HG03442 (cell line): ENCODE measurements at regions not wholly inside any gene's neighbourhood (a gene's known extent, or its start where the extent isn't known, plus 50 kb on each side); places are given as distances from the start of the nearest gene placed in this dataset.
A peak's percentile ranks its signal among the peaks of the same experiment; 100 is the strongest.
"Not testable (repeated sequence)": the region's sequence is repeated elsewhere in the genome, so short reads cannot be mapped to it uniquely, and the experiment has no call there.

Source experiments
- ATAC-seq: cut with Tn5 transposase; IDR thresholded peaks from one replicate; pipeline ENCODE4 v1.9.1; 2021; ENCODE audit warnings: mild to moderate bottlenecking, moderate library complexity; ENCODE audit not compliant: unreplicated experiment

DNA sequence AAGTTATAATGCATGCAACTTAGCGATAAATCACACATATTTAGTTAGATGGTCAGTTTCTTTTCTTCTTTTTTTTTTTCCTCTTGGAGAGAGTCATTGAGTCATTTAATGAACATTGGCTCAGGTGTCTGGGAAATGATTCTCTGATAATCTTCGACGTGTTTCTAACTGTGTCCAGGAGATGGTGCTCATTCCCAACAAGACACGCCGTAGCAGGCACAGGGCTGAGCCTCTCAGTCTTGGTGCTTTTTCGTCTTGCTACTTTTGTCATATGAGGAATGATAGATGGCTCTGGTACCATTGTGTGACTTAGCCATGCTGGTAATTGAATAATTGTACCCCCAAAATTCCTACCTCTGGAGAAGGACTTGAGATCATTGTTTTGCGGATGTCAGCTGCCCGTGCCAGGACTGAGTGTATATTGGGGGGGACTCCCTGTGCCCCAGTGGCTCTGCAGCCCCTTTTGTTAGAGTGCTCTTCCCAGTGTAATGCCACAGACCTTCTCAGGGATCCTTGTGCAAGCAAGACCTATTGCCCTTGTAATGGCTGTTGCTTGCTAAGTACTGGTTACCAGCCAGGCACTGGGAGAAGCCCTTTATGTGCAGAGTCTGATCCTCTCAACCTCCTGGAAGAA is 107.6 kb upstream of the CYRIA start:
- ATAC-seq: peak; percentile 85

DNA sequence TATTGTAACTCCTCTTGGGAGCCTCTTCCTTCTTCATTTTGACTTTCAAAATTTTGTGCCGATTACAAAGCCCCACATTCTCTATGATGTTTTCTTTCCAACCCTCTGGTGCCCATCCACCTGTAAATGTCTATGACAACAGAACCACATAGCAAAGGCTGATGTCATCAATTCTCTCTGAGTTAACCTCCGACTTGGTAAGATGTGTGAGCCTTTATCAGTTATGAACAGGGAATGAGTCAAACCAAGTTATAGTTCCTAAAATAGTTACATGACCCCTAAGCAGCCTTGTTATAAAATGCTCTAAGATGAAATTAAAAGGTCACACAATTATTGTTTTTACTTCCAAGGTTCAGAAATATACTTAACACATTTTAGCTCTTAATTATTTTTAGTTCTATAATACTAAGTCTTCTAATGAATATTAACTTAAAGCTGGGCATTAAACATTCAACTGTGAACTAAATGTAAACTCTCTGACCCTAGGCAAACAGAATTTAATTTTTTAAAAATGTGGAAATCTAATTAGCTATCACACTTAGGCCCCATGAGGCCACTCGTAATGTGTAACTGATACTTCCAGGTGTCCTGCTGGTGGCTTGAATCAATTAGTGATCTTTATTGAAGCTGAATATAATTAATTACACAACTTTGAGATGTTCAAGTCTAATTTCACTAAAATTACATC is 102.3 kb upstream of the CYRIA start:
- no peak for ATAC-seq

- no peak for ATAC-seq
Measured at GRCh38 chr2:16765356-16765755, 99.7 kb upstream of the CYRIA start.

DNA sequence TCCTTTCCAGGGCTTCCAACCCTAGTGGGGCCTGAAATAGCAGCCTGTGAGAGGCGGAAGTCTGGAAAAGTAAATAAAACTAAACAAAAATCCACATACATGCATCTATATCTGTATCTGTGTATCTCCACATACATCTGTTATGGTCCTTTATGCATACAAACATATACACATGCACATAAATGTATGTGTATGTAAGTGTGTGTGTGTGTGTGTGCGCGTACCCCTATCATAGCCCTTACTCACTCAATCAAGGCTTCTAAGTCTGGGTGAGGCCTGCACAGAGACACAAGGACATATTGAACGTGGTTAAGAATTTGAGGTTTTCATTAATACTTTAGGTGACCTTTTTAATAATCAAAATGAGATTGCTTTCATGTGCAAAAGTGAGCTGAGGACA is 98.9 kb upstream of the CYRIA start:
- no peak for ATAC-seq

- ATAC-seq: no peak
Measured at GRCh38 chr2:16763493-16763899, 97.9 kb upstream of the CYRIA start.

- no peak for ATAC-seq
Measured at GRCh38 chr2:16763056-16763455, 97.4 kb upstream of the CYRIA start.

DNA sequence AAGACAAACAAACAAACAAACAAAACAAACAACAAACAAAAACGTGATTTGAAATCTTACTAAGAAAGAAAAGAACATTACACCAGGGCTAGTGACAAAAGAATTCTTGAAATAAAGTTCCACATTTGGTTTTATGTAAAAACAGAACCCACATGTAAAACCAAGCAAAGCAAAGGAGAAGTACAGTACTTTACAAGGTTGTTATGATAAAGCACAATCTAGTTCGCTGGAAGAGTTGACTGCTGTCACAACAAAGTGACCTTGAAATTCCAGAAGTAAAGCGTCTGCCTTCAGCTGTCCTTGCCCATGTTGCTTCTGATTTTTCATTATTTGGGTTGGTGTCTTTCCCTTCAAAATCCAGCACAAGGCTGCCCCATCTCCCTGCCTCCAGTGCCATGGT is 94.8 kb upstream of the CYRIA start:
- ATAC-seq: no peak

- ATAC-seq: peak; percentile 96
Measured at GRCh38 chr2:16756831-16757644, 91.4 kb upstream of the CYRIA start.

- no peak for ATAC-seq
Measured at GRCh38 chr2:16755442-16755841, 89.8 kb upstream of the CYRIA start.

- not testable (repeated sequence) for ATAC-seq
Measured at GRCh38 chr2:16753025-16753424, 87.4 kb upstream of the CYRIA start.

- ATAC-seq: not testable (repeated sequence)
Measured at GRCh38 chr2:16750925-16751214, 85.2 kb upstream of the CYRIA start.

DNA sequence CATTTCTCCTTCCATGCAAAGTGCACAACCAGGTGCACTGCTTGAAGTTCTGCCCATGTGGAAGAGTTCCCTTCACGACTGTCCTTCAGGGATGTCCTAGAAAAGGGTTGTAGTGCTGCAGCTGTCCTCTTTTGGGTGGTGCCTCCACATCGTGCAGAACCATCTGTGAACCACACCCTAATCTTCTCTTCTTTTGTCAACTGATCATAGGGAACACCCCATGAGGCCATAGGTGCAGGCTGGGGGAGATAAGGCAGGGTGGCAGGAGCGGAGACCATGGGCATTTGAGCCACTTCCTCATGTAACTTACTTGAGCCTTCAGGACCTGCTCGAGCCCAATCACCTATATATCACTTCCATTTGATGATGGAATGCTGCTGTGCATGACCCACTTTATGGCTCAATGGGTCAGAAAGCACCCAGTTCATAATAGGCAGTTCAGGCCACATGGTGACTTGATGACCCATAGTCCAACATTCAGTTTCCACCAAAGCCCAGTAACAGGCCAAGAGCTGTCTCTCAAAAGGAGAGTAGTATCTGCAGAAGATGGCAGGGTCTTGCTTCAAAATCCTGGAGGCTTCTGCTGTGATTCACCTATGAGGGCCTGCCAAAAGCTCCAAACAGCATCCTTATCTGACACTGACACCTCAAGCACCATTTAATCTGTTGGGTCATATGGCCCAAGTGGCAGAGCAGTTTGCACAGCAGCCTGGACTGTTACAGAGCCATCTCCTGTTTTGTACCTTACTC is 84.7 kb upstream of the CYRIA start:
- no peak for ATAC-seq

DNA sequence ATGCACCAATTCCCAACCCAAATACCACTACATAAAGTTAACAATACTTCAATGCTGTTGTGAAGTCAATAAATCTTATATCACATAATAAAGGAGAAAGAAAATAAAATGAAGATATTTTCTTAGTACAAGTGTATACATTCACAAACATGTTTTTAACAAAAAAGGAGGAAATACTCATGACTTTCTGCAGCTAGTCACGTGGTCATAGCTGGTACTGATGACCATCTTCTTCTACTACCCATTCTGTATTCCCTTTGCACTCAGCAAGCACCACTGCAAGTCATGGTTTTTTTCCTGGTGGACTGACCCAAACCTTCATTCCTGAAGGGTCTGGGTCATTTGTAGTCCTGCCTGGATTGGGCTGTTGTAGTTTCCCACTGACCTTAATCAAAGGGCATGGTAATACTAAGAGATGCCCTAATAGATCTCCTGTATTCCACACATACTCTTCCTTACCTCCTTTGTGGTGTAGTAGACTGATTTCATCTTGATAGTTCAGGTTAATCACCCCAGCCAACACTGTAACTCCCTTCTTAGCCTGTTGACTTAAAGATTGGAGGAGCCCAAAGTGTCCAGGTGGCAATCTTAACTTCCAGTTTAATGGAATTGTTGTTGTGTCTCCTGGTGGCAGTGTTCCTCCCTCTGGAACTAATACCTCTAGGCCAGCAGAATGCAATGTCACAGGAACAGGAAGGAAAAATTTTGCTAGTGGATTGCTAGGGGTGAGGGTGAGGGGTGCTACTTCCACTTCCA is 83.1 kb upstream of the CYRIA start:
- not testable (repeated sequence) for ATAC-seq

DNA sequence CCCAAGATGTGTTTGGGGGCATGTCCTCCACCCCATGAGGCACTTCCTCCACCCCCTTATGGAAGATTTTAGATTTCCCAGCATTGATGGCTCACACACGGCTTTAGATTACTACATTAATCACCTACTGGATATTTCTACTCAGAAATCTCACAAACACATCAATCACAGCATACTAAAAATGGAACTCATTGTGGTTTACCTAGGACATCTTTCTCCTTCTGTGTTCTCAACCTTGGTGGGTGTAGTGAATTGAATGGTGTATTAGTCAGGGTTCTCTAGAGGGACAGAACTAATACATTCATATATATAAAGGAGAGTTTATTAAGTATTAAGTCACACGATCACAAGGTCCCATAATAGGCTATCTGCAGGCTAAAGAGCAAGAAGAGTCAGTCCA is 82.1 kb upstream of the CYRIA start:
- no peak for ATAC-seq

DNA sequence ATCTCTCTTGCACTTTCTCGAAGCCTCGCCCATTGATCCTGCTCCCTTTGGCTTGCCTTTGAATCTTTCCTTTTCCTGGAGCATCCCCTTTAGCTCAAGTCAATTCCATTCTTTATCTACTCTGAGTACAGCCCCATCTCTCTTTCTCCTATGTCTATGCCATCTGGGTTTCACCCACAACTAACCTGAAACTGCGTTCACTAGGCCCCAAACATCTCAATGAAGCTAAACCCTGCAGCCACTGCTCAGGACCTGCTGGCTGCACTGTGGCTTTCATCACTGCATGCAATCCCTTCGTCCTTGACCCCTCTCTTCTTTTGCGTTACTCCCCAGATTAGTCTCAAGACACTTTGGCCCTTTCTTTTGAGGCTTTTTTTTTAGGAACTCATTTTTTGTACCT is 81.6 kb upstream of the CYRIA start:
- ATAC-seq: no peak

GRCh38 chr2:16746833-16747232 is 81.2 kb upstream of the CYRIA start:
- ATAC-seq: no peak

DNA sequence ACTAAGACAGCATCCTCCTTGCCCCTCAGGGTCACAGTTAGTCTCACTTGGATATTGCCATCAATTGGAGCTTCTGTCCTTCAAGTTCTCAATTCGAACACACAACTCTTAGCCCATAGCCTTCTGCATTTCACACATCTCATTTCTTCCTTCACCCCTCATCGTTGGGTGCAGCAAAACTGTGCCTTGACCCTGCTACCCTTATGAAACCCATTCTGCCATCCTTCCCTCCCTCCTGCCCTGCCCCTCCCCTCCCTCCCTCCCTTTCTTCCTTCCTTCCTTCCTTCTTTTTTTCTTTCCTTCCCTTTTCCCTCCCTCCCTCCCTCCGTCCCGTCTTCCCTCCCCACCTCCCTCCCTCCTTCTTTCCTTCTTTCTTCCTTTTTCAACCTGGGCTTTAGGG is 80.7 kb upstream of the CYRIA start:
- ATAC-seq: no peak

DNA sequence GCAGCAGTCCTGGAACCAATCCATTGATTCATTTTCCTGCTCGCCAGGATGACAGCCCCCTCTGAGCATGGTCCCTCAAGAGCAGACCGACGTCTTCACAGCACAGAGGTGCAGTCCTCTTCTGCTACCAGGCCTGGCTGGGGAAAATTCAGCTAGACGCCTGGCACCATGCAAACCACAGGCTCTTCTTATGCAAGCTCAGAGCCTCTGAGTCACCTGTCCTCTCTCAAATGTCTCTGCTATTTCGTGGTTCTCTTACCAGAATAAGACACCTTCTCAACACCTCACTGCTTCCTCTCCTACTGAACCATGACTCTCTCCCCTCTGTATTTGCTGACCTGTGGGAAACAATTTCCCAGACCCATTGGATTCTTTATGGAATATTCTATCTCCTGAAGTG is 79.8 kb upstream of the CYRIA start:
- ATAC-seq: no peak

DNA sequence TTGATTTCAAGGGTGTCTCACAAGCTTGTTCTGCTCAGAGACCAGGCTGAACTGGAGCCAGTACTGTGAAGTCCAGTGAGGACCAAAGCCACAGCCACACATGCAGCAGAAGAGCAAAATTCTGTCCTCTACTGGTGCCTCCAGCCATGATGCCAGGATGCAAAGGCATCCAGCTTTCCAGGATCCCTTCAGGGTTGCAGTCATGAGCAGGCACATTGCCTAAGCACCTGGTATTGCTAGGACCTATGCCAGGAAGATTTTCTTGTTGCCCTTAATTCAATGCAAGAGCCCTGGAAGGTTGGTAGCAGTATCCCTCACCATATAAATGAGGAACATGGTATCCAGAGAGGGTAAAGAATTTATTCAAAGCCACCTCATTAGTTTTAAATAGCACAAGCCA is 78.9 kb upstream of the CYRIA start:
- ATAC-seq: no peak

GRCh38 chr2:16742026-16742425 is 76.4 kb upstream of the CYRIA start:
- ATAC-seq: no peak

DNA sequence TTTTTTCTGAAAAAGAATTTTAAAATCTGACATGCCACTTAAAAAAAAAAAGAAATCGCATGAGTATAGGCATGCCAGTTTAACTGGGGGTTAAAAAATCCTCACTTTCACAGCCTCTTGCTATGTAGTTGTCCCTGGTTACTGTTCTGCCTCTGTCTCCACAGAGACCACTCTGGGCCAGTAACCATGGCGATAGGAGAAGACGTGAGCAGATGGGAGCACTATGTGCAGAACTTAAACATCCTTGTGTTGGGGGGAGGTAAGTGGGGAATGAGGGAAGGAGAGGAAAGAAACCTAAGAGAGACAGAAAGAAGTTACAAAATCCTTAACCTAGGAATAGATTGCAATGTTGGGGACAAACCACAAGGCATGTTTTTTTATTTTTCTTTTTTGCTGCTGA is 75.9 kb upstream of the CYRIA start:
- ATAC-seq: no peak
